ENCODE measurements at regions not wholly inside any gene's neighbourhood (a gene's known extent, or its start where the extent isn't known, plus 50 kb on each side); places are given as distances from the start of the nearest gene placed in this dataset.

- no peaks in the 10 kb centered on the region for H3K36me3 ChIP-seq (replicated peaks in 1 of 2; ENCODE audit: control insufficient read depth in 1 of 2, insufficient read depth in 2 of 2, low read length in 1 of 2)
- H3K4me2 ChIP-seq: no peak overlapping the region
- H3F3A ChIP-seq (replicated peaks; ENCODE audit: insufficient read depth): no peaks in the 10 kb centered on the region
- H3K9me3 ChIP-seq: no peaks in the 10 kb centered on the region
- H3K4me3 ChIP-seq (ENCODE audit: low read depth in 2 of 2, low read length in 1 of 2): no peak overlapping the region
- no peak overlapping the region for H2AFZ ChIP-seq (ENCODE audit: low read depth)
- ChIA-PET CTCF (no interaction called here), POLR2A (no interaction called here)
- TF ChIP-seq MEF2A (IDR thresholded peaks at IDR 0.05; ENCODE audit: borderline replicate concordance, low read depth): no peak
- no peak for TF ChIP-seq TCF12 (IDR thresholded peaks at IDR 0.05)
- TF ChIP-seq MXI1 (IDR thresholded peaks at IDR 0.05; ENCODE audit: low read depth, low read length): no peak
- no peak for TF ChIP-seq USF1 (IDR thresholded peaks at IDR 0.05; ENCODE audit: borderline replicate concordance, low read depth)
- no peak for TF ChIP-seq GABPA (IDR thresholded peaks at IDR 0.05; ENCODE audit: low read depth)
- TF ChIP-seq SIN3A (IDR thresholded peaks at IDR 0.05; ENCODE audit: borderline replicate concordance, low read depth, low read length): no peak
- TF ChIP-seq REST (IDR thresholded peaks at IDR 0.05; ENCODE audit: low read depth, low read length): no peak
- TF ChIP-seq PBX3 (IDR thresholded peaks at IDR 0.05): no peak
- no peak for TF ChIP-seq YY1 (IDR thresholded peaks at IDR 0.05; ENCODE audit: low read depth)
- no peak for TF ChIP-seq TEAD4 (IDR thresholded peaks at IDR 0.05; ENCODE audit: borderline replicate concordance, insufficient read depth)
- TF ChIP-seq MAX (IDR thresholded peaks at IDR 0.05; ENCODE audit: low read depth): no peak
- no peak for TF ChIP-seq IRF3 (IDR thresholded peaks at IDR 0.05; ENCODE audit: low read depth, low read length)
- no peak for DNase-seq
- H3K9ac ChIP-seq: no peak overlapping the region
- H3K27me3 ChIP-seq (ENCODE audit: insufficient read depth): no peaks in the 10 kb centered on the region
- H3K4me1 ChIP-seq (ENCODE audit: control insufficient read depth in 1 of 2, insufficient read depth in 2 of 2, low read depth in 1 of 2, low read length in 1 of 2): peaks cover 0 to 3% of the 10 kb centered on the region in 2 experiments; a peak in 2 of 4 replicates
- H3K9me2 ChIP-seq: no peaks in the 10 kb centered on the region
- no peaks in the 10 kb centered on the region for H3K79me2 ChIP-seq (ENCODE audit: insufficient read depth)
- no peak overlapping the region for H3K27ac ChIP-seq (ENCODE audit: low read depth in 2 of 2, low read length in 1 of 2)
- H4K20me1 ChIP-seq (ENCODE audit: insufficient read depth): no peaks in the 10 kb centered on the region
Measured at GRCh38 chr1:57674801-57675200, 250.9 kb upstream of the DAB1 start.

Measured in SK-N-SH (cell line).